ENCODE measurements at regions not wholly inside any gene's neighbourhood (a gene's known extent, or its start where the extent isn't known, plus 50 kb on each side); places are given as distances from the start of the nearest gene placed in this dataset.

- Histone ChIP-seq H3K27me3 (no peaks in the 10 kb centered on the region), H3K9me3 (no peaks in the 10 kb centered on the region), H3K36me3 (no peaks in the 10 kb centered on the region), H3K27ac (no peak overlapping the region), H3K4me1 (peaks cover 0 to 8% (median 6%) of the 10 kb centered on the region in 4 donors), H3K4me3 (no peak overlapping the region)
- no peak for ATAC-seq (ENCODE audit: low FRiP score in 2 of 2)
- no peak for DNase-seq
- no peak for TF ChIP-seq CTCF (IDR thresholded peaks at IDR 0.05)
- no peak for TF ChIP-seq POLR2AphosphoS5 (IDR thresholded peaks at IDR 0.05)
- TF ChIP-seq EP300 (IDR thresholded peaks at IDR 0.05): no peak
- TF ChIP-seq POLR2A (IDR thresholded peaks at IDR 0.05): no peak
- WGBS, 2 donors: 79 to 100% methylated on average over 1 of the region's 1 CpG
Measured at GRCh38 chr2:217079165-217079564, 219.3 kb upstream of the TNP1 start.

- H3K27me3 ChIP-seq: no peaks in the 10 kb centered on the region
- no peaks in the 10 kb centered on the region for H3K36me3 ChIP-seq
- H3K9me3 ChIP-seq: no peaks in the 10 kb centered on the region
- H3K27ac ChIP-seq: no peak overlapping the region
- H3K4me3 ChIP-seq: no peak overlapping the region
- no peak for DNase-seq
- H3K4me1 ChIP-seq: peaks cover 0 to 8% (median 6%) of the 10 kb centered on the region in 4 donors
- no peak for ATAC-seq (ENCODE audit: low FRiP score in 2 of 2)
- WGBS, 2 donors: 88 to 100% methylated on average over 1 of the region's 1 CpG
- TF ChIP-seq POLR2A (IDR thresholded peaks at IDR 0.05): no peak
- no peak for TF ChIP-seq EP300 (IDR thresholded peaks at IDR 0.05)
- TF ChIP-seq CTCF (IDR thresholded peaks at IDR 0.05): no peak
- no peak for TF ChIP-seq POLR2AphosphoS5 (IDR thresholded peaks at IDR 0.05)
Measured at GRCh38 chr2:217077831-217078407, 218.1 kb upstream of the TNP1 start.

DNA sequence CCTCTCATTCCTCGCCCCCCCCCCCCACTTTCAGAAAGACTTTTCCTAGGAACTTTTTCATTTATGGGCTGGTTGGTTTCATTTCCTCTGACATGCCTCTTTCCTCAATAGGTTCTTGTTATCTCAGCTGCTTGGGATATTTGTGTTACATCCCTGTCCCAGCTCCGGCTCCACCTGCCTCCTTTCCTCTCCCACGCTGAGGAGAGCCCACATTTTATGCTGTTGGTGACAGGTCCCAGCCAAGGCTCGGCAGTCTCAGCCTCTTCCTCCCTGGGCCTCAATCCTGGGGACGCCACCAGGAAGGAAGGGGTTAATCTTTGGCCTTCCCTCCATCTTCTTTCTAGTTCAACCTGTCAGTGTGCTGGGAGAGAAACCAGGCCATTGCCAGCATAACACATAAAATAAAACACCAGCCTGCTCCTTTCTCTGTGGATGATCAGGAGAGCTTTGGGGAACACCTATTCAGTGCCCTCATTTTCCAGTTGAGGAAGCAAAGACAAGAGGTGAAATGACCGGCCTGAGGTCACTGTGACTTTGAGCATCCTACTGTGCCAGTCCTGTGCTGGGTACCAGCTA lies 216.9 kb upstream of the TNP1 start:
- Histone ChIP-seq H3K36me3 (no peaks in the 10 kb centered on the region), H3K27ac (no peak overlapping the region), H3K9me3 (no peaks in the 10 kb centered on the region), H3K27me3 (no peaks in the 10 kb centered on the region), H3K4me3 (no peak overlapping the region), H3K4me1 (peaks cover 0 to 8% (median 6%) of the 10 kb centered on the region in 4 donors)
- TF ChIP-seq EP300 (IDR thresholded peaks at IDR 0.05) (no peak), POLR2A (IDR thresholded peaks at IDR 0.05) (no peak), CTCF (IDR thresholded peaks at IDR 0.05) (no peak), POLR2AphosphoS5 (IDR thresholded peaks at IDR 0.05) (no peak)
- DNase-seq (no peak), ATAC-seq (ENCODE audit: low FRiP score in 2 of 2) (no peak)
- 83 to 84% methylated on average over 5 to 6 of the region's 6 CpGs for WGBS, 2 donors

DNA sequence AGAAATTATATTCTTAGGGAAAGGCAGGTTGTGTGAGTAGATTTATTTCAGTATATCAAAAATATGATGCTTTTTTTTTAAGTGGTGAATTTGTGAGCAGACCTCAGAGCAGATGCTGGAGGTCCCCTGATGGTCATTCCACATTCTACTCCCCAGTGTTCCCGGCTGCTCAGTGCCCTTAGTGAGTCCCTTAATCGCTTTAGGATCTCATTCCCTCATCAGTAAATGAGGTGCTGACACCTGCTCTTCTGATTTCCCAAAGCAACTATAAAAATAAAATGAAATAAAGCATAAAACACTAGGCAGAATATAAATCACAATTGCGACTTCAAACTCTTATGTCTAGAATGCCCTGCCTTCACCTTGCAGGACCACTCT lies 216.2 kb upstream of the TNP1 start:
- TF ChIP-seq POLR2AphosphoS5 (IDR thresholded peaks at IDR 0.05): no peak

GRCh38 chr2:217075268-217076057 lies 215.6 kb upstream of the TNP1 start:
- Histone ChIP-seq H3K36me3 (no peaks in the 10 kb centered on the region), H3K9me3 (no peaks in the 10 kb centered on the region), H3K4me1 (peaks cover 0 to 10% (median 6%) of the 10 kb centered on the region in 4 donors), H3K27me3 (no peaks in the 10 kb centered on the region), H3K4me3 (no peak overlapping the region), H3K27ac (peak overlapping the region in 2 of 4 donors; percentile 13 to 20)
- no peak for DNase-seq
- peak in 1 of 2 donors; percentile 22 for ATAC-seq (ENCODE audit: low FRiP score in 2 of 2)
- TF ChIP-seq CTCF (IDR thresholded peaks at IDR 0.05): no peak
- TF ChIP-seq POLR2AphosphoS5 (IDR thresholded peaks at IDR 0.05): no peak
- no peak for TF ChIP-seq POLR2A (IDR thresholded peaks at IDR 0.05)
- TF ChIP-seq EP300 (IDR thresholded peaks at IDR 0.05): no peak
- WGBS, 2 donors: 71 to 75% methylated on average over 12 of the region's 12 CpGs

More for the DNA sequence above, 216.2 kb upstream of the TNP1 start:
- ATAC-seq (ENCODE audit: low FRiP score in 2 of 2): no peak
- Histone ChIP-seq H3K4me3 (no peak overlapping the region), H3K9me3 (no peaks in the 10 kb centered on the region), H3K4me1 (peaks cover 0 to 10% (median 6%) of the 10 kb centered on the region in 4 donors), H3K27ac (no peak overlapping the region), H3K36me3 (no peaks in the 10 kb centered on the region), H3K27me3 (no peaks in the 10 kb centered on the region)
- DNase-seq: no peak
- 90 to 92% methylated on average over 3 of the region's 3 CpGs for WGBS, 2 donors
